ENCODE measurements at regions not wholly inside any gene's neighbourhood (a gene's known extent, or its start where the extent isn't known, plus 50 kb on each side); places are given as distances from the start of the nearest gene placed in this dataset.

- DNase-seq (ENCODE audit: low spot score), result no peak
Observed at GRCh38 chr2:198340846-198341245, 536.5 kb downstream of the PLCL1 start.

- no peak for DNase-seq (ENCODE audit: low spot score)
Observed at GRCh38 chr2:198339116-198339515, 534.7 kb downstream of the PLCL1 start.

- no peak for DNase-seq (ENCODE audit: low spot score)
Observed at GRCh38 chr2:198337368-198337767, 533.0 kb downstream of the PLCL1 start.

- no peak for DNase-seq (ENCODE audit: low spot score)
Observed at GRCh38 chr2:198328454-198328853, 524.1 kb downstream of the PLCL1 start.

- no peak for DNase-seq (ENCODE audit: low spot score)
Observed at GRCh38 chr2:198327526-198327925, 523.1 kb downstream of the PLCL1 start.

- no peak for DNase-seq (ENCODE audit: low spot score)
Observed at GRCh38 chr2:198326431-198326830, 522.0 kb downstream of the PLCL1 start.

- no peak for DNase-seq (ENCODE audit: low spot score)
Observed at GRCh38 chr2:198325359-198325758, 521.0 kb downstream of the PLCL1 start.

GRCh38 chr2:198324071-198324470 is 519.7 kb downstream of the PLCL1 start:
- no peak for DNase-seq (ENCODE audit: low spot score)

GRCh38 chr2:198322275-198322674 is 517.9 kb downstream of the PLCL1 start:
- no peak for DNase-seq (ENCODE audit: low spot score)

- no peak for DNase-seq (ENCODE audit: low spot score)
Observed at GRCh38 chr2:198321522-198322088, 517.2 kb downstream of the PLCL1 start.

- DNase-seq (ENCODE audit: low spot score), result no peak
Observed at GRCh38 chr2:198316852-198317396, 512.5 kb downstream of the PLCL1 start.

- DNase-seq (ENCODE audit: low spot score), result no peak
Observed at GRCh38 chr2:198315791-198316630, 511.6 kb downstream of the PLCL1 start.

- no peak for DNase-seq (ENCODE audit: low spot score)
Observed at GRCh38 chr2:198314559-198315153, 510.3 kb downstream of the PLCL1 start.

- DNase-seq (ENCODE audit: low spot score), result no peak
Observed at GRCh38 chr2:198312596-198313483, 508.4 kb downstream of the PLCL1 start.

GRCh38 chr2:198311020-198311419 is 506.6 kb downstream of the PLCL1 start:
- no peak for DNase-seq (ENCODE audit: low spot score)

- peak; percentile 54 for DNase-seq (ENCODE audit: low spot score)
Observed at GRCh38 chr2:198309673-198310280, 505.4 kb downstream of the PLCL1 start.

GRCh38 chr2:198309081-198309480 is 504.7 kb downstream of the PLCL1 start:
- DNase-seq (ENCODE audit: low spot score), result no peak

- no peak for DNase-seq (ENCODE audit: low spot score)
Observed at GRCh38 chr2:198308368-198308767, 504.0 kb downstream of the PLCL1 start.

GRCh38 chr2:198307093-198307492 is 502.7 kb downstream of the PLCL1 start:
- DNase-seq (ENCODE audit: low spot score), result no peak

GRCh38 chr2:198304859-198305258 is 500.5 kb downstream of the PLCL1 start:
- DNase-seq (ENCODE audit: low spot score), result no peak

GRCh38 chr2:198297350-198297749 is 493.0 kb downstream of the PLCL1 start:
- no peak for DNase-seq (ENCODE audit: low spot score)
